Ascending aorta (tissue), 2 donors: ENCODE measurements at regions not wholly inside any gene's neighbourhood (a gene's known extent, or its start where the extent isn't known, plus 50 kb on each side); places are given as distances from the start of the nearest gene placed in this dataset.

Experiments
- DNase-seq, 2 donors: peaks; one replicate each; pipeline ENCODE4 v3.0.0-alpha.2; 2019; ENCODE audit warnings: low spot score in 2 of 2
- H3K27ac ChIP-seq, 2 donors: fragments of 200-600 bp; sonication (generic); one replicate each; pipeline ENCODE4 v1.5.1; 2016 to 2017; ENCODE audit warnings: mild to moderate bottlenecking in 1 of 2
- H3K27me3 ChIP-seq: fragments of 200-600 bp; sonication (generic); one replicate; pipeline ENCODE4 v1.5.1; 2017
- H3K36me3 ChIP-seq, 2 donors: fragments of 200-600 bp; sonication (generic); one replicate each; pipeline ENCODE4 v1.5.1; 2016
- H3K4me1 ChIP-seq, 2 donors: fragments of 200-600 bp; sonication (generic); one replicate each; pipeline ENCODE4 v1.5.1; 2016 to 2017; ENCODE audit warnings: mild to moderate bottlenecking in 1 of 2
- H3K4me3 ChIP-seq, 2 donors: fragments of 200-600 bp; sonication (generic); one replicate each; pipeline ENCODE4 v1.5.1; 2016 to 2017; ENCODE audit warnings: mild to moderate bottlenecking in 1 of 2
- H3K9me3 ChIP-seq, 2 donors: fragments of 200-600 bp; sonication (generic); one replicate each; pipeline ENCODE4 v1.5.1; 2016
- intact Hi-C: fragments of 100-400 bp; cut with DNase I; formaldehyde crosslinking; loops from one replicate; pipeline ENCODE4 v1.15.1; 2023
- TF ChIP-seq, protein P1 (sequence below), 3 experiments: fragments of 200-600 bp in 2 of 3; fragments of 450-650 bp in 1 of 3; sonication (generic) in 2 of 3; IDR thresholded peaks; one replicate each; pipeline ENCODE4 v1.5.1; 2016 to 2019; ENCODE audit warnings: antibody characterized with exemption in 3 of 3, mild to moderate bottlenecking in 1 of 3, moderate library complexity in 1 of 3

DNA sequence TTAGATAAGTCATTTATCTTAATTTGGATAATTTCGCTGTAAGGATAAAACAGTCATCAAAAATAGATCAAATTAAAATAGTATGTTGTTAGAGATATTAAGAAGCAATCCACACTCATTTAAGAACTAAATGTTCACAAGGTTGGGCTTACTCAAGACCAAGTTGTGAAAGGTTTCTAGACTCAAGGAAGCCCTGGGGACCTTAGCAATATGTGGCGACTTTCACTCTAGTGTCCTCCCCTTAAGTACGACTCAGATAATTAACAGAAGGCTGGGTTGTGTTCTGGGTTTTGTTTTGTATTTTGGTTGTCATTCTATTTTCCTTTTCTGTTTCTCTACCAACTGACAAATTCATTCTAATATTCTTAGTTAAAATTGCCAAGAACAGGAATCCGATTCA lies 1008.0 kb downstream of the PCDH9 start:
- Histone ChIP-seq H3K27me3 (no peaks in the 10 kb centered on the region), H3K27ac (no peak overlapping the region), H3K36me3 (no peaks in the 10 kb centered on the region), H3K9me3 (no peaks in the 10 kb centered on the region), H3K4me1 (no peaks in the 10 kb centered on the region), H3K4me3 (no peak overlapping the region)
- intact Hi-C loops, result no loop called here
- TF ChIP-seq, protein P1, sequence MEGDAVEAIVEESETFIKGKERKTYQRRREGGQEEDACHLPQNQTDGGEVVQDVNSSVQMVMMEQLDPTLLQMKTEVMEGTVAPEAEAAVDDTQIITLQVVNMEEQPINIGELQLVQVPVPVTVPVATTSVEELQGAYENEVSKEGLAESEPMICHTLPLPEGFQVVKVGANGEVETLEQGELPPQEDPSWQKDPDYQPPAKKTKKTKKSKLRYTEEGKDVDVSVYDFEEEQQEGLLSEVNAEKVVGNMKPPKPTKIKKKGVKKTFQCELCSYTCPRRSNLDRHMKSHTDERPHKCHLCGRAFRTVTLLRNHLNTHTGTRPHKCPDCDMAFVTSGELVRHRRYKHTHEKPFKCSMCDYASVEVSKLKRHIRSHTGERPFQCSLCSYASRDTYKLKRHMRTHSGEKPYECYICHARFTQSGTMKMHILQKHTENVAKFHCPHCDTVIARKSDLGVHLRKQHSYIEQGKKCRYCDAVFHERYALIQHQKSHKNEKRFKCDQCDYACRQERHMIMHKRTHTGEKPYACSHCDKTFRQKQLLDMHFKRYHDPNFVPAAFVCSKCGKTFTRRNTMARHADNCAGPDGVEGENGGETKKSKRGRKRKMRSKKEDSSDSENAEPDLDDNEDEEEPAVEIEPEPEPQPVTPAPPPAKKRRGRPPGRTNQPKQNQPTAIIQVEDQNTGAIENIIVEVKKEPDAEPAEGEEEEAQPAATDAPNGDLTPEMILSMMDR (IDR thresholded peaks at IDR 0.05), result no peak
- DNase-seq, result no peak

DNA sequence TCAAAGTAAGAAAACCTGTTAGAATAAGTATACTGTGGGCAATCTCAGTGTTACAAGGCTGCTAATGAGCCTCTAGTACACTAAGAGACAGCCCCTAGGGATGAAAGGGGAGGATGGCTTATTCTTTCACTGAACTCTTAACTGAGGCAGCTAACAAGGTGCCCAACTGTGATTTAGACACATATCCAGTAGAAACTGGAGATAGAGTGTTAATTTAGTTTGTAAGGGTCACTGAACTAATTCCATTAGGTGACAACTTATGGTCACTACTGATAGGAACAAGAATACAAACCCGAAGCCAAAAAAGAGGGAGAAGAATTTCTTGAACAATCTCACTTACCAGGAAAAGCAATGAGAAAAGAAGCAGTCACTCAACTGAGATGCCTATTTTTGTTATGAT lies 1010.6 kb downstream of the PCDH9 start:
- no peak overlapping the region for H3K27ac ChIP-seq
- H3K36me3 ChIP-seq, result no peaks in the 10 kb centered on the region
- intact Hi-C loops, result loop anchor here (10.0 kb wide), 1 partner anchor 305 kb away; no protein-coding TSS in a partner anchor
- H3K4me3 ChIP-seq, result no peak overlapping the region
- no peaks in the 10 kb centered on the region for H3K27me3 ChIP-seq
- no peak for DNase-seq
- H3K4me1 ChIP-seq, result no peaks in the 10 kb centered on the region
- TF ChIP-seq, protein P1 (IDR thresholded peaks at IDR 0.05), result no peak
- no peaks in the 10 kb centered on the region for H3K9me3 ChIP-seq

DNA sequence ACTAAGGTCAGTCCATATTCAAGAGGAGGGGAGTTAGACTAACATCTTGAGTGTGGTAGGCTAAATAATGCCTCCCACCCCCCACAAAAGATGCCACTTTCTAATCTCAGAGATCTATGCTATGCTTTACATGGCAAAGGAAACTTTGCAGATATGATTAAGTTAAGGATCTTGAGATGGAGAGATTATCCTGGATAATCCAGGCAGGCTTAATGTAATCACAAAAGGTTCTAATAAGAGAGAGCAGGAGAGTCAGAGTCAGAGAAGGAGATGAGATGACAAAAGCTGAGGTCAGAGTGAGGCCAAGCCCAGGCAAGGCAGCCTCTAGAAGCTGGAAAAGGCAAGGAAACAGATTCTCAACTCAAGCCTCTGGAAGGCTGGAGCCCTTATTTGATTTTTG lies 1011.6 kb downstream of the PCDH9 start:
- no peak overlapping the region for H3K4me3 ChIP-seq
- intact Hi-C loops, result loop anchor here (10.0 kb wide), 1 partner anchor 304 kb away; no protein-coding TSS in a partner anchor
- no peaks in the 10 kb centered on the region for H3K9me3 ChIP-seq
- DNase-seq, result no peak
- no peaks in the 10 kb centered on the region for H3K27me3 ChIP-seq
- no peaks in the 10 kb centered on the region for H3K36me3 ChIP-seq
- TF ChIP-seq, protein P1 (IDR thresholded peaks at IDR 0.05), result no peak
- no peak overlapping the region for H3K27ac ChIP-seq
- H3K4me1 ChIP-seq, result no peaks in the 10 kb centered on the region

DNA sequence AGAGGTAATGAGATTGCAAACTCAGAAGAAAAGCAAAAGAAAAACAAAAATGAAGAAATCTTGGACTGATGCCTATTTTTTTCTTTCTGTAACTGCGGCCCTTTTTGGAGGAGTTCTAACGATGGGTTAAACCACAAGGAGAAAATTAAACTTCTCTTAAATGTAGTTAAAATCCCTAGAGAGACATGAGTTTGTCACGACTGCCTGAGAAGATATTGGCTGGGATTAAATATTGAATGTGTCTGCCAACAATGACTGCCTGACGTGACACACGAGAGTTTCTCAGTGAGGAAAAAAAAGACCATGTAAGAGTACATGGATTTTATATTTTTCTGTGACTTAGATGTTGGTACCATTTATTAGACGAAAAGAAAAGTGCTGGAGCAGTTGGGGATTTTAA lies 1013.4 kb downstream of the PCDH9 start:
- TF ChIP-seq, protein P1 (IDR thresholded peaks at IDR 0.05), result no peak
- no peak overlapping the region for H3K27ac ChIP-seq
- no peaks in the 10 kb centered on the region for H3K9me3 ChIP-seq
- H3K36me3 ChIP-seq, result no peaks in the 10 kb centered on the region
- no peaks in the 10 kb centered on the region for H3K27me3 ChIP-seq
- H3K4me3 ChIP-seq, result no peak overlapping the region
- intact Hi-C loops, result loop anchor here (10.0 kb wide), 1 partner anchor 302 kb away; no protein-coding TSS in a partner anchor
- H3K4me1 ChIP-seq, result no peaks in the 10 kb centered on the region
- no peak for DNase-seq

DNA sequence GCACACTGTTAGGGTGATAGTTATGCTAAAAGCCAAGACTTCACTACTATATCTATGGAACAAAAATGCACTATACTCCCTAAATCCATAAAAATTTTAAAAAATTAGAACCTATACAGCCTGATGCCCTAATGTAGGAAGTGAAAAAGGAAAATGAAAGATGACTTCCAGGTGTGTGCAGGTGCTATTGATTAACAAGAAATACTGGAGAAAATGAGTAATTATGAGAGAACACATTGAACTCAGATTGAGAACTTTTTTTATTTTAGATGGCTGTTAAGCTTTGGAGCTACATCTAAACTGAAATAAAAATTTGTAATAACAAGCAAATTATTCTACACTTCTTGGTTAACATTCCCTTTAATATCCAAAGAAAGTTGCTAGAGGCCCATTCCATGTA lies 1015.7 kb downstream of the PCDH9 start:
- DNase-seq, result no peak
- Histone ChIP-seq H3K9me3 (no peaks in the 10 kb centered on the region), H3K36me3 (no peaks in the 10 kb centered on the region), H3K27me3 (no peaks in the 10 kb centered on the region), H3K4me1 (no peaks in the 10 kb centered on the region), H3K27ac (no peak overlapping the region), H3K4me3 (no peak overlapping the region)
- TF ChIP-seq, protein P1 (IDR thresholded peaks at IDR 0.05), result no peak
- intact Hi-C loops, result loop anchor here (5.0 to 10.0 kb wide), 2 partner anchors 300 to 1018 kb away; partner anchors contain the start of gene PCDH9

DNA sequence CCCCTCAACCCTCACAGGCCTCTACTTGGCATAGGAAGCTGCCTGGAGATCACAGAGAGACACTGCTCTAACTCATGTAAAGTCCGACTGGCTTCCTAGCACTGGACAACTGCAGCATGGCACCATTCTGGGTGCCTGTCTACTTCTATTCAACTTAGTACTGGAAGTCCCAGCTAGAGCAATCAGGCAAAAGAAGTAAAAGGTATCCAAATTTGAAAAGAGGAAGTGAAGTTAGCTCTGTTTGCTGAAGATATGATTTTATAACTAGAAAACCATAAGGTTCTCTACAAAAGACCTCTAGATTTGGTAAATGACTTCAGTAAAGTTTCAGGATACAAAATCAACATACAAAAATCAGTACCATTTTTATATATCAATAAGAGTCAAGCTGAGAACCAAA lies 1017.6 kb downstream of the PCDH9 start:
- Histone ChIP-seq H3K27me3 (no peaks in the 10 kb centered on the region), H3K9me3 (no peaks in the 10 kb centered on the region), H3K36me3 (no peaks in the 10 kb centered on the region), H3K4me1 (no peaks in the 10 kb centered on the region), H3K4me3 (no peak overlapping the region), H3K27ac (no peak overlapping the region)
- intact Hi-C loops, result loop anchor here (5.0 to 10.0 kb wide), 2 partner anchors 298 to 1020 kb away; partner anchors contain the start of gene PCDH9
- TF ChIP-seq, protein P1 (IDR thresholded peaks at IDR 0.05), result no peak
- no peak for DNase-seq
